Esophagus muscularis mucosa (tissue), 4 donors: ENCODE measurements at regions not wholly inside any gene's neighbourhood (a gene's known extent, or its start where the extent isn't known, plus 50 kb on each side); places are given as distances from the start of the nearest gene placed in this dataset.
"Not testable (repeated sequence)": the region's sequence is repeated elsewhere in the genome, so short reads cannot be mapped to it uniquely, and the experiment has no call there.

ENCODE experiments used
- CTCF ChIP-seq, 3 experiments: fragments of 200-600 bp in 2 of 3; fragments of 450-650 bp in 1 of 3; sonication (generic) in 2 of 3; IDR thresholded peaks; one replicate each; pipeline ENCODE4 v1.5.1; 2017 to 2019; ENCODE audit warnings: antibody characterized with exemption in 3 of 3, mild to moderate bottlenecking in 2 of 3, moderate library complexity in 1 of 3
- EP300 ChIP-seq: sonication (generic); formaldehyde crosslinking; IDR thresholded peaks from one replicate; pipeline ENCODE4 v1.6.1; 2017; ENCODE audit warnings: antibody characterized with exemption
- POLR2A ChIP-seq: fragments of 450-650 bp; IDR thresholded peaks from one replicate; pipeline ENCODE4 v1.6.1; 2017; ENCODE audit warnings: antibody characterized with exemption, moderate library complexity, mild to moderate bottlenecking, low read depth
- POLR2AphosphoS5 ChIP-seq, 2 donors: sonication (generic); formaldehyde crosslinking; IDR thresholded peaks; one replicate each; pipeline ENCODE4 v1.6.1; 2017; ENCODE audit warnings: antibody characterized with exemption in 2 of 2

GRCh38 chr4:131967646-131968045 is 1181.4 kb upstream of the PCDH10 start:
- TF ChIP-seq CTCF (IDR thresholded peaks at IDR 0.05); POLR2A; POLR2AphosphoS5 (IDR thresholded peaks at IDR 0.05); EP300: not testable (repeated sequence)
